ENCODE measurements at regions not wholly inside any gene's neighbourhood (a gene's known extent, or its start where the extent isn't known, plus 50 kb on each side); places are given as distances from the start of the nearest gene placed in this dataset.

GRCh38 chr16:76800196-76800595 lies 390.8 kb upstream of the MON1B start:
- no peak for ATAC-seq
- no peaks in the 10 kb centered on the region for H3K36me3 Mint-ChIP-seq (ENCODE audit: insufficient read depth)
- peaks cover 3% of the 10 kb centered on the region for H3K9me3 Mint-ChIP-seq
- H3K4me1 Mint-ChIP-seq (ENCODE audit: low read depth) = no peaks in the 10 kb centered on the region
- no peak for DNase-seq
- H3K4me3 Mint-ChIP-seq = no peak overlapping the region
- no peaks in the 10 kb centered on the region for H3K27me3 Mint-ChIP-seq (ENCODE audit: low read depth)

GRCh38 chr16:76801357-76801756 lies 389.6 kb upstream of the MON1B start:
- Mint-ChIP-seq H3K36me3 (ENCODE audit: insufficient read depth) (no peaks in the 10 kb centered on the region), H3K4me1 (ENCODE audit: low read depth) (no peaks in the 10 kb centered on the region), H3K9me3 (peaks cover 3% of the 10 kb centered on the region), H3K4me3 (no peak overlapping the region), H3K27me3 (ENCODE audit: low read depth) (no peaks in the 10 kb centered on the region)
- ATAC-seq = no peak
- DNase-seq = no peak

- Mint-ChIP-seq H3K36me3 (ENCODE audit: insufficient read depth) (no peaks in the 10 kb centered on the region), H3K27me3 (ENCODE audit: low read depth) (no peaks in the 10 kb centered on the region), H3K4me1 (ENCODE audit: low read depth) (no peaks in the 10 kb centered on the region), H3K9me3 (peaks cover 8% of the 10 kb centered on the region), H3K4me3 (no peak overlapping the region)
- DNase-seq (no peak), ATAC-seq (no peak)
Observed at GRCh38 chr16:76816475-76816874, 374.5 kb upstream of the MON1B start.

GRCh38 chr16:76818606-76819181 lies 372.3 kb upstream of the MON1B start:
- H3K4me1 Mint-ChIP-seq (ENCODE audit: low read depth) = no peaks in the 10 kb centered on the region
- ATAC-seq (no peak), DNase-seq (no peak)
- H3K4me3 Mint-ChIP-seq = no peak overlapping the region
- no peaks in the 10 kb centered on the region for H3K36me3 Mint-ChIP-seq (ENCODE audit: insufficient read depth)
- H3K9me3 Mint-ChIP-seq = peaks cover 8% of the 10 kb centered on the region
- H3K27me3 Mint-ChIP-seq (ENCODE audit: low read depth) = no peaks in the 10 kb centered on the region

GRCh38 chr16:76819226-76819916 lies 371.6 kb upstream of the MON1B start:
- no peak for DNase-seq
- ATAC-seq = no peak
- H3K4me3 Mint-ChIP-seq = no peak overlapping the region
- H3K4me1 Mint-ChIP-seq (ENCODE audit: low read depth) = no peaks in the 10 kb centered on the region
- peaks cover 8% of the 10 kb centered on the region for H3K9me3 Mint-ChIP-seq
- H3K27me3 Mint-ChIP-seq (ENCODE audit: low read depth) = no peaks in the 10 kb centered on the region
- no peaks in the 10 kb centered on the region for H3K36me3 Mint-ChIP-seq (ENCODE audit: insufficient read depth)

- no peak overlapping the region for H3K4me3 Mint-ChIP-seq
- no peak for DNase-seq
Observed at GRCh38 chr16:76824221-76824620, 366.8 kb upstream of the MON1B start.

GRCh38 chr16:76824791-76825190 lies 366.2 kb upstream of the MON1B start:
- peaks cover 4% of the 10 kb centered on the region for H3K9me3 Mint-ChIP-seq
- no peaks in the 10 kb centered on the region for H3K36me3 Mint-ChIP-seq (ENCODE audit: insufficient read depth)
- H3K4me1 Mint-ChIP-seq (ENCODE audit: low read depth) = no peaks in the 10 kb centered on the region
- no peaks in the 10 kb centered on the region for H3K27me3 Mint-ChIP-seq (ENCODE audit: low read depth)
- no peak overlapping the region for H3K4me3 Mint-ChIP-seq
- DNase-seq (no peak), ATAC-seq (no peak)

More at GRCh38 chr16:76824221-76824620, 366.8 kb upstream of the MON1B start:
- ATAC-seq = no peak
- H3K27me3 Mint-ChIP-seq (ENCODE audit: low read depth) = no peaks in the 10 kb centered on the region
- H3K4me1 Mint-ChIP-seq (ENCODE audit: low read depth) = no peaks in the 10 kb centered on the region
- H3K36me3 Mint-ChIP-seq (ENCODE audit: insufficient read depth) = no peaks in the 10 kb centered on the region
- peaks cover 4% of the 10 kb centered on the region for H3K9me3 Mint-ChIP-seq

- Mint-ChIP-seq H3K4me3 (no peak overlapping the region), H3K36me3 (ENCODE audit: insufficient read depth) (no peaks in the 10 kb centered on the region), H3K9me3 (peaks cover 8% of the 10 kb centered on the region), H3K4me1 (ENCODE audit: low read depth) (no peaks in the 10 kb centered on the region), H3K27me3 (ENCODE audit: low read depth) (no peaks in the 10 kb centered on the region)
- ATAC-seq = no peak
- no peak for DNase-seq
Observed at GRCh38 chr16:76835339-76835738, 355.7 kb upstream of the MON1B start.

GRCh38 chr16:76835779-76836300 lies 355.1 kb upstream of the MON1B start:
- ATAC-seq (no peak), DNase-seq (no peak)
- no peaks in the 10 kb centered on the region for H3K4me1 Mint-ChIP-seq (ENCODE audit: low read depth)
- no peaks in the 10 kb centered on the region for H3K27me3 Mint-ChIP-seq (ENCODE audit: low read depth)
- no peak overlapping the region for H3K4me3 Mint-ChIP-seq
- H3K36me3 Mint-ChIP-seq (ENCODE audit: insufficient read depth) = no peaks in the 10 kb centered on the region
- H3K9me3 Mint-ChIP-seq = peaks cover 8% of the 10 kb centered on the region

- H3K36me3 Mint-ChIP-seq (ENCODE audit: insufficient read depth) = no peaks in the 10 kb centered on the region
- H3K27me3 Mint-ChIP-seq (ENCODE audit: low read depth) = no peaks in the 10 kb centered on the region
- H3K4me1 Mint-ChIP-seq (ENCODE audit: low read depth) = no peaks in the 10 kb centered on the region
- no peak overlapping the region for H3K4me3 Mint-ChIP-seq
- DNase-seq (no peak), ATAC-seq (no peak)
- H3K9me3 Mint-ChIP-seq = peaks cover 8% of the 10 kb centered on the region
Observed at GRCh38 chr16:76837872-76838271, 353.1 kb upstream of the MON1B start.

- Mint-ChIP-seq H3K9me3 (peaks cover 16% of the 10 kb centered on the region), H3K36me3 (ENCODE audit: insufficient read depth) (no peaks in the 10 kb centered on the region), H3K27me3 (ENCODE audit: low read depth) (no peaks in the 10 kb centered on the region), H3K4me1 (ENCODE audit: low read depth) (no peaks in the 10 kb centered on the region), H3K4me3 (no peak overlapping the region)
- no peak for ATAC-seq
- no peak for DNase-seq
Observed at GRCh38 chr16:76854234-76854633, 336.8 kb upstream of the MON1B start.

GRCh38 chr16:76856112-76856511 lies 334.9 kb upstream of the MON1B start:
- ATAC-seq (no peak), DNase-seq (no peak)
- no peak overlapping the region for H3K4me3 Mint-ChIP-seq
- H3K27me3 Mint-ChIP-seq (ENCODE audit: low read depth) = no peaks in the 10 kb centered on the region
- no peaks in the 10 kb centered on the region for H3K36me3 Mint-ChIP-seq (ENCODE audit: insufficient read depth)
- H3K4me1 Mint-ChIP-seq (ENCODE audit: low read depth) = no peaks in the 10 kb centered on the region
- H3K9me3 Mint-ChIP-seq = peaks cover 23% of the 10 kb centered on the region

- Mint-ChIP-seq H3K36me3 (ENCODE audit: insufficient read depth) (no peaks in the 10 kb centered on the region), H3K27me3 (ENCODE audit: low read depth) (no peaks in the 10 kb centered on the region), H3K4me1 (ENCODE audit: low read depth) (no peaks in the 10 kb centered on the region), H3K4me3 (no peak overlapping the region), H3K9me3 (peaks cover 23% of the 10 kb centered on the region)
- no peak for ATAC-seq
- no peak for DNase-seq
Observed at GRCh38 chr16:76857402-76857801, 333.6 kb upstream of the MON1B start.

- Mint-ChIP-seq H3K36me3 (ENCODE audit: insufficient read depth) (no peaks in the 10 kb centered on the region), H3K4me1 (ENCODE audit: low read depth) (no peaks in the 10 kb centered on the region)
Observed at GRCh38 chr16:76862901-76863300, 328.1 kb upstream of the MON1B start.

GRCh38 chr16:76866994-76867393 lies 324.0 kb upstream of the MON1B start:
- H3K9me3 Mint-ChIP-seq = peaks cover 4% of the 10 kb centered on the region
- no peak overlapping the region for H3K4me3 Mint-ChIP-seq

More at GRCh38 chr16:76862901-76863300, 328.1 kb upstream of the MON1B start:
- Mint-ChIP-seq H3K27me3 (ENCODE audit: low read depth) (no peaks in the 10 kb centered on the region), H3K4me3 (no peak overlapping the region), H3K9me3 (peaks cover 9% of the 10 kb centered on the region)
- no peak for DNase-seq
- no peak for ATAC-seq

More at GRCh38 chr16:76866994-76867393, 324.0 kb upstream of the MON1B start:
- ATAC-seq (no peak), DNase-seq (no peak)
- Mint-ChIP-seq H3K36me3 (ENCODE audit: insufficient read depth) (no peaks in the 10 kb centered on the region), H3K4me1 (ENCODE audit: low read depth) (no peaks in the 10 kb centered on the region), H3K27me3 (ENCODE audit: low read depth) (no peaks in the 10 kb centered on the region)

All from activated T-cell treated with anti-CD3 and anti-CD28 coated beads, Interleukin-2, amount 50 U/mL, for 4 hours (primary cell).